T-helper 1 cell (primary cell): ENCODE measurements at regions not wholly inside any gene's neighbourhood (a gene's known extent, or its start where the extent isn't known, plus 50 kb on each side); places are given as distances from the start of the nearest gene placed in this dataset.
"Not testable (repeated sequence)": the region's sequence is repeated elsewhere in the genome, so short reads cannot be mapped to it uniquely, and the experiment has no call there.

Source experiments
- DNase-seq, 5 donors: peaks; one replicate each; pipeline ENCODE4 v3.0.0-alpha.2; 2012 to 2020

- no peak for DNase-seq
These were observed 54.5 kb upstream of the PRKD1 start for GRCh38 chr14:29982171-29982570.

GRCh38 chr14:29982993-29983392 is 55.3 kb upstream of the PRKD1 start:
- no peak for DNase-seq

DNA sequence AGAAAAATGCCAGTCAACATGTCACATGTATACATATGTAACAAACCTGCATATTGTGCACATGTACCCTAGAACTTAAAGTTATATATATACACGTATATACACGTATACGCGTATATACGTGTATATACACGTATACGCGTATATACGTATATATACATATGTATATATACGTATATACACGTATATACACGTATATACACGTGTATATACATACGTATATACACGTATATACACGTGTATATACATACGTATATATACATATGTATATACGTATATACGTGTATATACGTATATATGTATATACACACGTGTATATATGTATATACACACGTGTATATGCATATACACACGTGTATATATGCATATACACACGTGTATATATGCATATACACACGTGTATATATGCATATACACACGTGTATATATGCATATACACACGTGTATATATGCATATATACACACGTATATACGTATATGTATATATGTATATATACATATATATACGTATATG is 62.8 kb upstream of the PRKD1 start:
- not testable (repeated sequence) for DNase-seq

DNA sequence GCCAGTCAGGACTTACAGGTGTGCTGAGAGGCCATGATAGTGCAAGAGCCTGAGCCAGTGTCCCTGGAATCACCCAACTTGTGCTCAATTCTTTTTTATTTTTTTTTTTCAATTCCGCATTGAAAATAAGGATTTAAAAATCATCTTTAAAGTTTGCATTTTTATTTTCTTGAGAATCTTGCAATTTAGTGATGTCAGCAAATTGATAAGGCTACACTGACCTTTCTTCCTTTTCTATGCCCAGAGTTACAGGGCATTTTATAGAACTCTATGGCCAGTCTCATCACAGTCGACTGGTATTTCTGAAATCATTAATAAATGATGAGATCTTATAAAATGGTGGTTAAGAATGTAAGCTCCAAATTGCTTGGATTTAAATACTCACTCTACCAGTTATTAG is 63.3 kb upstream of the PRKD1 start:
- DNase-seq, result no peak

- DNase-seq, result no peak
These were observed 65.5 kb upstream of the PRKD1 start for GRCh38 chr14:29993143-29993542.

- no peak for DNase-seq
These were observed 71.4 kb upstream of the PRKD1 start for GRCh38 chr14:29999013-29999539.

DNA sequence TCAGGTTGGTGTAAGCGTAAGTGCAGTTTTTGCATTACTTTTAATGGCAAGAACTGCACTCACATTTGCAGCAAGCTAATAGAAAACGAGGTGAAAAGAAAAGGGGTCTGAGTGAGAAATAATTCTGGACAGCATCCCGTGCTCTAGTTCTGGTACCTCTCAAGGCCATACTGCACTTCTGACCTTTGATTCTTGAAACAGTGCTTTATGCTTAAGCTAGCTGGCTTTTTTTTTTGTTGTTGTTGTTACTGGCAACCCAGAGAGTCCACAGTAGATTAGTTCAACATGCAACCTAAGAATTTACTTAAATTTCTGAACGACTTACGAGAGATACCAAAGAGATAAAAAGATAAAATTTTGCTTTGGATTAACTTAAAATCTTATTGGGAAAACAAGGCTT is 75.2 kb upstream of the PRKD1 start:
- no peak for DNase-seq

- DNase-seq, result no peak
These were observed 77.6 kb upstream of the PRKD1 start for GRCh38 chr14:30005114-30005808.

GRCh38 chr14:30006695-30007094 is 79.0 kb upstream of the PRKD1 start:
- no peak for DNase-seq

DNA sequence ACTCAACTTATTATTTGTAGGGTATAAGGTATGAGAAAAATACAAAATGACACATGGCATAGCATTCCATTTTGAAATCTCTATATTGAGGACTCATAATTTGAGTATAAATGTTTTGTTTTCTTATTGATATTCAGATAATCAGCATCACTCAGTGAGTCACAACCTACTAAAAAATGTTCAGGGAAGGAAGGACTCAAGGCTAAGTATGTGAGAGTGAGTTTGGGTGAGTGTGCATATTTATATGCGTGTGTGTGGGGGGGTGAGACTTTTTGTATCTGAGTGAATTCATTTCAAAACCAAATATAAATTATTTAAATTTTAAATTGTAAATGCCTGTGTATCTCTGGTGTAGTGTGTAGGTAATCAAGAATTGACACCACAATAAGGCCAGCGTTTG is 87.8 kb upstream of the PRKD1 start:
- no peak for DNase-seq

- DNase-seq, result no peak
These were observed 88.4 kb upstream of the PRKD1 start for GRCh38 chr14:30016002-30016401.

GRCh38 chr14:30017370-30017993 is 89.8 kb upstream of the PRKD1 start:
- DNase-seq, result no peak

DNA sequence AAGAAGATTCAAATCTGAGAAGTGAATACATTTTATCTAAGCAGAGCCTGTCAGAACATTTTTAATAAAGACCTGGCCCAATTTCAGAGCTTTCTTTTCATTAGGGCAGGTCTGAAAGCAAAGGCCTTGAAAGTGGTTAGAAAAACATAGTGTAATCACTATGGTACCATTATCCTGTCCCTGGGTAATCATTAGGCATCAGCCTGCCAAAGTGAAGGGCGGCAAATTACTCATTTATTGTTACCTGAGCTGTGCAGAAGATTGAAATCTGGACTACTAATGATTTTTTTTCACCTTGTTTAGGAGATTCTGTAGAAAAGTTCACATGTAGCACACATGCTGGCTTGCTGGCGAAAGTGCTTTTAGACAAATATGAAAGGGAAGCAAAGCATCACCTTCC is 92.6 kb upstream of the PRKD1 start:
- DNase-seq, result no peak

- DNase-seq, result no peak
These were observed 93.0 kb upstream of the PRKD1 start for GRCh38 chr14:30020687-30021086.

DNA sequence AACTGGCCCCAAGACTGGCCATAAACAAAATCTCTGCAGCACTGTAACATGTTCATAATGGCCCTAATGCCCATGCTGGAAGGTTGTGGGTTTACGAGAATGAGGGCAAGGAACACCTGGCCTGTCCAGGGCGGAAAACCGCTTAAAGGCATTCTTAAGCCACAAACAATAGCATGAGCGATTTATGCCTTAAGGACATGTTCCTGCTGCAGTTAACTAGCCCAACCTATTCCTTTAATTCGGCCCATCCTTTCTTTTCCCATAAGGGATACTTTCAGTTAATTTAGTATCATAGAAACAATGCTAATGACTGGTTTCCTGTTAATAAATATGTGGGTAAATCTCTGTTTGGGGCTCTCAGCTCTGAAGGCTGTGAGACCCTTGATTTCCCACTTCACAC is 95.7 kb upstream of the PRKD1 start:
- DNase-seq, result not testable (repeated sequence)

GRCh38 chr14:30034152-30034551 is 106.5 kb upstream of the PRKD1 start:
- no peak for DNase-seq

DNA sequence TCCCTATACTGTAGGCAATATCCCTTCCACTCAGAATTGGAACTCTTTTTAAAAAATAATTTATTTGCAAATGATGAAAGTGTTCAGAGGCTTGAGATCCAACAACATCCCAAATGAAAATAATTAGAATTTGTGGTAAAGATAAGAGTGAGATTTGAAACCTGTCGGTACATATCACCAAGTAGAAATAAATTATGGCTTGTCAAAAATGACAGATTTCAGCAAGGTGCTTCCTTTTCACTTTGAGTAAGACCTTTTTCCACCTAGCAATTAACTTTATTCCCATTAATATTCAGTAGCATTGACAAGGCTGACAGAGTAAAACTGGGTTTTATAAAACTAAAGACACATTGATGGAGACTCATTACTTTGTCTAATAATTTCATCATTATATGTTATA is 107.7 kb upstream of the PRKD1 start:
- no peak for DNase-seq

- no peak for DNase-seq
These were observed 118.1 kb upstream of the PRKD1 start for GRCh38 chr14:30045720-30046119.

DNA sequence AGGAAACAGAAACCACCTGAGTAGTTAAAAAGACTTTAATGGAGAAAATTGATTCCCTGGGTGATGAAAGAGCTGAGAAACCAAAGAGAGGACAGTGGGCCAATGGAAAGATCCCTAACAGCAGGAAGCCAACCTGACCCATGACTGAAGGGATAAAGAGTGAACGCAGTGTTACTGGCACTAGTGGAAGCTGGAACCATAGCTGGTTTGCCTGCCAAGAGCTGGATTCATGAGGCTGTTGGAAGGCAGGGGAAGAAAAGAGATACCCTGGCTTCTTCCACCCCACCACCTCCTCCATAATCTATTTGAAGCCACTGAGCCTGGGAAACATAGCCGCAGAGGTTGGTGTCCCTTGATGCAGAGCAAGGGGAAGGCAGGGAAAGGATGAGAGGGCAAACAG is 125.5 kb upstream of the PRKD1 start:
- no peak for DNase-seq

- no peak for DNase-seq
These were observed 126.6 kb upstream of the PRKD1 start for GRCh38 chr14:30054201-30054600.

DNA sequence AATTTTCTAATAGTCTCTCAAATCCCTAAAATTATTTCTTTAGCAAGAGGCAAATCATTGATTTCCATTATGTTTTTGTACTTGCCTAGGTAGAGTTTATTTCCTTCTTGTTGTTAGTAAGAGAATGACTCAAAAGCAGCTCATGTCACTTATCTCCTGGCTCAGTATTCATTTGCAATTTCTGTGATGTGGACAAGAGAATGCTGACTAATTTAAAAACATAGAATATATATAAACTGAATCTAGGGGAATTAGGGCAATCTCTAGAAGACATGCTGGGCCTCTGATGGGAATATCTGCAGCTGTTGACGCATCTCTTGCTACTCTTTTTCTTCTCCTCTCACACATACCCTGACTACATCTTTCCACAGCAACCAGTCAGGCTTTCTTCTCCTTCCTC is 130.8 kb upstream of the PRKD1 start:
- DNase-seq, result no peak

GRCh38 chr14:30063746-30064145 is 136.1 kb upstream of the PRKD1 start:
- no peak for DNase-seq

DNA sequence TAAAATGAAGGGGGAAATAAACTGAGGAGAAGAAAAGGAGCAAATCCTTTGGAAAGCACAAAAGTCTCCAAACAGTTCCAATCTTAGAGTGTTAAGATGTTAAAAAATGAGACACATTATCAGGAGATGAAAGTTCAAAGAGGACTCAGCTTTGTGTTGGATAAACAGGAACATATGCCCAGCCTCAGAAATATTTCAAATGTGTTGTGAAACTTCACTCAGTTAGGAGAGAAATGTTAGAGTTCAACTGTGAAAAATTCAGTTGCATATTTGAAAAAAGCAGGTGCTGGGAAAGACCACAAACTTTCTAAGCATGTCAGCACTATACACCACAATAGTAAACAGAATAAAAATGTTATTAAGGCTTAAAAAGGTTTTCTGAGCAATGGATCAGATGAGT is 136.8 kb upstream of the PRKD1 start:
- no peak for DNase-seq

DNA sequence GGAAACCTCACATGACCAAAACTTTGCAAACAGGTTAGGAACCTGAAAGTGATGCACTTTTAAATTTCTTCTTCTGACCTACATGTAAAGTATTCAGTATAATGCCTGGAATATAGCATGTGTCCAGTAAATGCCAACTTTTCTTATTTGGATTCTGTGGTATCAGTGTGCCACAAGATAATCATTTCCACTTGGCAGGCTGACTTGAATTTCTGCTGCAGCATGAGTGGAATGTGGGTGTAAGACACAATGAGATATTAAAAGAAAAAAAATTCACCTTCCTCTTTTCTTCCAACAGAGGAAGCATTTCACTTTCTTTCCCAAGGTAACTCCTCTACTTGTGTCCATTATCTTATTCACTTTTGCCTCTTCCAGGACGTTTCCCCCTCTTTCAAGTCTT is 141.9 kb upstream of the PRKD1 start:
- no peak for DNase-seq
